HepG2 (cell line): ENCODE measurements at regions not wholly inside any gene's neighbourhood (a gene's known extent, or its start where the extent isn't known, plus 50 kb on each side); places are given as distances from the start of the nearest gene placed in this dataset.

Experiments used
- ATAC-seq: fragments of 200-7000 bp; cut with Tn5 transposase; 3 replicates; pipeline ENCODE4 v1.9.1; 2020; ENCODE audit warnings: mild to moderate bottlenecking, moderate library complexity
- BruUV-seq: library from RNA; stranded (reverse); fragments of 400-500 nt; replicated peaks from 2 replicates; lab custom pipeline; 2021; lab: Mats Ljungman, UMichigan
- CTCF ChIA-PET: fragments of 300-600 bp; formaldehyde crosslinking; extraction: SDS; loops from one replicate; lab custom pipeline; 2021; ENCODE audit warnings: low total read pairs, inconsistent platforms, low intra/inter-chr PET ratio; lab: Yijun Ruan, JAX
- POLR2A ChIA-PET: fragments of 350-600 bp; sonication (Branson Sonifier 250); formaldehyde crosslinking; loops from one replicate; lab custom pipeline; 2020; ENCODE audit warnings: antibody characterized with exemption, inconsistent platforms; lab: Yijun Ruan, JAX
- DNase-seq: peaks from one replicate; pipeline ENCODE4 v3.0.0-alpha.2; 2015; ENCODE audit warnings: low spot score
- FAIRE-seq: peaks from 3 replicates; lab custom pipeline; 2011; peaks lifted over from hg19 to GRCh38; lab: Jason Lieb, UNC
- H2AFZ ChIP-seq: one replicate; pipeline ENCODE4 v1.6.1; 2011; ENCODE audit warnings: low read length, inconsistent platforms
- H3K27ac ChIP-seq: fragments of 300-600 bp; 3 replicates; pipeline ENCODE4 v1.8.0; 2011; ENCODE audit warnings: mixed run types, mild to moderate bottlenecking, mixed read lengths, low read length, inconsistent platforms; ENCODE audit not compliant: insufficient read depth; ENCODE audit errors: extremely low read length
- H3K27me3 ChIP-seq, 2 experiments: fragments of 200-600 bp in 1 of 2; 2 replicates in 1 of 2; 3 replicates in 1 of 2; pipeline versions ENCODE4 v1.6.0 to v1.8.0; 2011; ENCODE audit warnings: low read length in 2 of 2, mild to moderate bottlenecking in 2 of 2, moderate library complexity in 2 of 2, inconsistent platforms in 1 of 2; ENCODE audit not compliant: insufficient read depth in 2 of 2, control insufficient read depth in 1 of 2
- H3K36me3 ChIP-seq, 2 experiments: fragments of 200-600 bp in 1 of 2; replicated peaks in 1 of 2; 2 replicates in 1 of 2; 3 replicates in 1 of 2; pipeline versions ENCODE4 v1.5.1 to v1.8.0; 2011; ENCODE audit warnings: low read length in 2 of 2, inconsistent platforms in 1 of 2; ENCODE audit not compliant: insufficient read depth in 2 of 2, control insufficient read depth in 1 of 2
- H3K4me1 ChIP-seq: 2 replicates; pipeline ENCODE4 v1.5.1; 2012; ENCODE audit warnings: low read length, inconsistent platforms; ENCODE audit not compliant: insufficient read depth
- H3K4me2 ChIP-seq: 2 replicates; pipeline ENCODE4 v1.6.0; 2011; ENCODE audit warnings: low read depth, low read length, inconsistent platforms
- H3K4me3 ChIP-seq, 3 experiments: fragments of 200-600 bp in 1 of 3; sonication (generic), shearing (Covaris generic) in 1 of 3; replicated peaks in 1 of 3; 2 replicates each; pipeline ENCODE4 v1.5.1; 2011 to 2016; ENCODE audit warnings: low read length in 3 of 3, inconsistent platforms in 2 of 3, low read depth in 2 of 3, mild to moderate bottlenecking in 2 of 3, control low read depth in 1 of 3, mixed read lengths in 1 of 3; ENCODE audit not compliant: insufficient read depth in 1 of 3
- H3K79me2 ChIP-seq: one replicate; pipeline ENCODE4 v1.6.1; 2011; ENCODE audit warnings: low read length, inconsistent platforms; ENCODE audit not compliant: insufficient read depth
- H3K9ac ChIP-seq: 2 replicates; pipeline ENCODE4 v1.6.0; 2011; ENCODE audit warnings: mild to moderate bottlenecking, low read depth, low read length, inconsistent platforms; ENCODE audit not compliant: insufficient read depth
- H3K9me3 ChIP-seq: 2 replicates; pipeline ENCODE4 v1.5.1; 2012; ENCODE audit warnings: mild to moderate bottlenecking, low read length
- H4K20me1 ChIP-seq: 2 replicates; pipeline ENCODE4 v1.6.0; 2011; ENCODE audit warnings: inconsistent platforms, mild to moderate bottlenecking, low read length, moderate library complexity; ENCODE audit not compliant: insufficient read depth
- DDIT3 ChIP-seq: sonication (generic); formaldehyde crosslinking; IDR thresholded peaks from 2 replicates; pipeline ENCODE4 v1.4.0; 2020; ENCODE audit warnings: mild to moderate bottlenecking, missing genetic modification reagents
- IRF9 ChIP-seq: sonication (generic); formaldehyde crosslinking; IDR thresholded peaks from 2 replicates; pipeline ENCODE4 v1.8.0; 2022; ENCODE audit warnings: missing genetic modification reagents, mild to moderate bottlenecking, borderline replicate concordance
- IRX3 ChIP-seq: sonication (generic); formaldehyde crosslinking; IDR thresholded peaks from 2 replicates; pipeline ENCODE4 v1.8.1; 2023; ENCODE audit warnings: mild to moderate bottlenecking, low read depth, missing genetic modification reagents, borderline replicate concordance
- KLF16 ChIP-seq, 2 experiments: sonication (generic) in 1 of 2; formaldehyde crosslinking in 1 of 2; IDR thresholded peaks; 2 replicates each; pipeline versions ENCODE4 v1.6.1 to v1.8.0; 2016 to 2023; ENCODE audit warnings: missing genetic modification reagents in 2 of 2, missing compliant biosample characterization in 1 of 2
- SSRP1 ChIP-seq: IDR thresholded peaks from 2 replicates; pipeline ENCODE4 v1.6.1; 2016; ENCODE audit warnings: control low read depth
- STAT6 ChIP-seq: sonication (generic); formaldehyde crosslinking; IDR thresholded peaks from 2 replicates; pipeline ENCODE4 v1.4.0; 2020; ENCODE audit warnings: missing genetic modification reagents, mild to moderate bottlenecking, borderline replicate concordance
- ZNF280D ChIP-seq: sonication (generic); formaldehyde crosslinking; IDR thresholded peaks from 2 replicates; pipeline ENCODE4 v1.5.1; 2020; ENCODE audit warnings: mild to moderate bottlenecking, missing genetic modification reagents
- ZNF709 ChIP-seq: sonication (generic); formaldehyde crosslinking; IDR thresholded peaks from 2 replicates; pipeline ENCODE4 v1.5.0; 2020; ENCODE audit warnings: mild to moderate bottlenecking, missing genetic modification reagents
- WGBS: methylation state at CpG from one replicate; pipeline ENCODE4 v1.1.6; 2017; ENCODE audit warnings: low lambda C conversion rate; 5-methylcytosine and 5-hydroxymethylcytosine counted together
- in situ Hi-C: cut with HindIII; loops from 2 replicates; pipeline ENCODE4 v1.10.0; 2017; ENCODE audit warnings: low pct_unique_long_range_greater_than_20kb; ENCODE audit not compliant: extremely low pct_ligation_motif_present
- intact Hi-C: fragments of 100-400 bp; cut with micrococcal nuclease; formaldehyde crosslinking; loops from one replicate; pipeline ENCODE4 v1.10.0; 2022; ENCODE audit not compliant: unreplicated experiment

- no peak for FAIRE-seq
These were observed 208.4 kb downstream of the MYCN start for GRCh38 chr2:16148632-16149348.

More at GRCh38 chr2:16148632-16149348, 208.4 kb downstream of the MYCN start:
- 42% methylated on average over 6 of the region's 6 CpGs for WGBS
- no peaks in the 10 kb centered on the region for H4K20me1 ChIP-seq
- no peaks in the 10 kb centered on the region for H3K27me3 ChIP-seq
- in situ Hi-C loops: no loop called here
- H3K4me2 ChIP-seq: no peak overlapping the region
- no peaks in the 10 kb centered on the region for H3K36me3 ChIP-seq
- no peak overlapping the region for H3K4me3 ChIP-seq
- no peaks in the 10 kb centered on the region for H3K9me3 ChIP-seq
- H3K27ac ChIP-seq: no peak overlapping the region
- H3K79me2 ChIP-seq: no peaks in the 10 kb centered on the region
- ChIA-PET CTCF (no interaction called here), POLR2A (no interaction called here)
- no TSS peak for BruUV-seq
- peak; percentile 66 for ATAC-seq
- no peak for TF ChIP-seq STAT6 (CRISPR knock-in tag)
- no peak for TF ChIP-seq IRX3
- TF ChIP-seq KLF16 (CRISPR knock-in tag; IDR thresholded peaks at IDR 0.05): no peak
- no peak for TF ChIP-seq IRF9
- no peak for TF ChIP-seq ZNF709
- no peak for TF ChIP-seq ZNF280D (CRISPR knock-in tag)
- no peak for TF ChIP-seq SSRP1 (CRISPR knock-in tag)
- no peak for TF ChIP-seq DDIT3 (CRISPR knock-in tag)
- H3K4me1 ChIP-seq: no peaks in the 10 kb centered on the region
- DNase-seq: no peak
- intact Hi-C loops: no loop called here
- no peak overlapping the region for H3K9ac ChIP-seq
- H2AFZ ChIP-seq: no peak overlapping the region
